Loucy (cell line): ENCODE measurements at regions not wholly inside any gene's neighbourhood (a gene's known extent, or its start where the extent isn't known, plus 50 kb on each side); places are given as distances from the start of the nearest gene placed in this dataset.

ENCODE experiments used
- EZH2phosphoT487 ChIP-seq: fragments of 200-600 bp; IDR thresholded peaks from 2 replicates; pipeline ENCODE4 v1.6.1; 2018; ENCODE audit warnings: antibody characterized with exemption, mild to moderate bottlenecking, moderate library complexity, borderline replicate concordance
- TF ChIP-seq, protein P1 (sequence below): fragments of 200-600 bp; sonication (generic); conservative IDR thresholded peaks from 2 replicates; pipeline ENCODE4 v1.5.1; 2014; ENCODE audit warnings: mild to moderate bottlenecking, antibody characterized with exemption, low read length

DNA sequence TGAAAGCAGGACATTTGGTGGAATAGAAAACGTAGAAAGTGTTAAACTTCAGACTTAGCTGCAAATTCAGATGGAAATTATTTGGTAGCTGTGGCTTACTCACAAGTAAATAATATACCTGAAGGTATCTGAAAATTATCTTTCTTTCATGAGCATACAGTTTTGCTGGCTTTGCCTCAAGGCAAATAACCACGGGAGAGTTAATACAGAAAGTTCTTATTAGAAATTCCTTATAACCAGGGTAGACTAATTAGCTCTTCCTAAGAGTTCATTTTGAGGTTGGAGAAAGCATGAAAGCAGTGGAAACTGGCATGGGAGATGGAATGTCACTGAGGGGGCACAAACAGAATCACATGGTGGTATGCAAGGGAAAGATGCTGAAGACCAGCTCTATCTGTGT is 217.5 kb downstream of the CD83 start:
- TF ChIP-seq, protein P1, sequence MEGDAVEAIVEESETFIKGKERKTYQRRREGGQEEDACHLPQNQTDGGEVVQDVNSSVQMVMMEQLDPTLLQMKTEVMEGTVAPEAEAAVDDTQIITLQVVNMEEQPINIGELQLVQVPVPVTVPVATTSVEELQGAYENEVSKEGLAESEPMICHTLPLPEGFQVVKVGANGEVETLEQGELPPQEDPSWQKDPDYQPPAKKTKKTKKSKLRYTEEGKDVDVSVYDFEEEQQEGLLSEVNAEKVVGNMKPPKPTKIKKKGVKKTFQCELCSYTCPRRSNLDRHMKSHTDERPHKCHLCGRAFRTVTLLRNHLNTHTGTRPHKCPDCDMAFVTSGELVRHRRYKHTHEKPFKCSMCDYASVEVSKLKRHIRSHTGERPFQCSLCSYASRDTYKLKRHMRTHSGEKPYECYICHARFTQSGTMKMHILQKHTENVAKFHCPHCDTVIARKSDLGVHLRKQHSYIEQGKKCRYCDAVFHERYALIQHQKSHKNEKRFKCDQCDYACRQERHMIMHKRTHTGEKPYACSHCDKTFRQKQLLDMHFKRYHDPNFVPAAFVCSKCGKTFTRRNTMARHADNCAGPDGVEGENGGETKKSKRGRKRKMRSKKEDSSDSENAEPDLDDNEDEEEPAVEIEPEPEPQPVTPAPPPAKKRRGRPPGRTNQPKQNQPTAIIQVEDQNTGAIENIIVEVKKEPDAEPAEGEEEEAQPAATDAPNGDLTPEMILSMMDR: no peak
- TF ChIP-seq EZH2phosphoT487: no peak
